ENCODE measurements at regions not wholly inside any gene's neighbourhood (a gene's known extent, or its start where the extent isn't known, plus 50 kb on each side); places are given as distances from the start of the nearest gene placed in this dataset.
A peak's percentile ranks its signal among the peaks of the same experiment; 100 is the strongest.

DNA sequence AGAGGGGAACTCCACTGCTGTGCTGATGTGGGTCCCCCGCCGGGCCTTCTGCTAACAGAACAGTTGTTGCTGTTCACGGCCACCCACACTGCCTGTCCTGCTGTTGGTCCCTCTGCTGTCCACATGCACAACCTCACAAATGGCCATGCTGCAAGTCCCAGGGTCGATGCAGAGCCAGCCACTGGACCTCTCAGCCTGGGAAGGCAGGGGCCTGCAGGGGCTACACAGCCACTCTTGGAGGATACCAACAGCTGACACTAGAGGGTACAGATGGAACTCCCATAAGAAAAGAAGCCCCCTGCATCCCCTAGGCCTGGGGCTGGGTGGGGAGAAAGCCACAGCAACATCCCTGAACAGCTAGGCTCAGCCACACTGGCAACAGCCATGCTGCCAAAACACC is 104.4 kb upstream of the IQSEC1 start:
- TF ChIP-seq, protein P1, sequence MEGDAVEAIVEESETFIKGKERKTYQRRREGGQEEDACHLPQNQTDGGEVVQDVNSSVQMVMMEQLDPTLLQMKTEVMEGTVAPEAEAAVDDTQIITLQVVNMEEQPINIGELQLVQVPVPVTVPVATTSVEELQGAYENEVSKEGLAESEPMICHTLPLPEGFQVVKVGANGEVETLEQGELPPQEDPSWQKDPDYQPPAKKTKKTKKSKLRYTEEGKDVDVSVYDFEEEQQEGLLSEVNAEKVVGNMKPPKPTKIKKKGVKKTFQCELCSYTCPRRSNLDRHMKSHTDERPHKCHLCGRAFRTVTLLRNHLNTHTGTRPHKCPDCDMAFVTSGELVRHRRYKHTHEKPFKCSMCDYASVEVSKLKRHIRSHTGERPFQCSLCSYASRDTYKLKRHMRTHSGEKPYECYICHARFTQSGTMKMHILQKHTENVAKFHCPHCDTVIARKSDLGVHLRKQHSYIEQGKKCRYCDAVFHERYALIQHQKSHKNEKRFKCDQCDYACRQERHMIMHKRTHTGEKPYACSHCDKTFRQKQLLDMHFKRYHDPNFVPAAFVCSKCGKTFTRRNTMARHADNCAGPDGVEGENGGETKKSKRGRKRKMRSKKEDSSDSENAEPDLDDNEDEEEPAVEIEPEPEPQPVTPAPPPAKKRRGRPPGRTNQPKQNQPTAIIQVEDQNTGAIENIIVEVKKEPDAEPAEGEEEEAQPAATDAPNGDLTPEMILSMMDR (IDR thresholded peaks at IDR 0.05 in 8 of 11, conservative IDR thresholded peaks at IDR 0.05 in 3 of 11), result no peak
- TF ChIP-seq POLR2A (IDR thresholded peaks at IDR 0.05) (no peak), POLR2AphosphoS5 (IDR thresholded peaks at IDR 0.05) (no peak)
- Histone ChIP-seq H3K27ac (no peak overlapping the region), H3K36me3 (no peaks in the 10 kb centered on the region), H3K4me1 (no peaks in the 10 kb centered on the region), H3K27me3 (replicated peaks in 1 of 7) (no peaks in the 10 kb centered on the region), H3K9me3 (peaks cover 6 to 35% (median 23%) of the 10 kb centered on the region in 8 donors), H3K4me3 (no peak overlapping the region)
- DNase-seq, result no peak
- 73 to 90% (median 82%) methylated on average over 4 of the region's 4 CpGs for WGBS, 5 donors
- intact Hi-C loops (cut with DNase I; ENCODE audit: low total_unique reads), result no loop called here

DNA sequence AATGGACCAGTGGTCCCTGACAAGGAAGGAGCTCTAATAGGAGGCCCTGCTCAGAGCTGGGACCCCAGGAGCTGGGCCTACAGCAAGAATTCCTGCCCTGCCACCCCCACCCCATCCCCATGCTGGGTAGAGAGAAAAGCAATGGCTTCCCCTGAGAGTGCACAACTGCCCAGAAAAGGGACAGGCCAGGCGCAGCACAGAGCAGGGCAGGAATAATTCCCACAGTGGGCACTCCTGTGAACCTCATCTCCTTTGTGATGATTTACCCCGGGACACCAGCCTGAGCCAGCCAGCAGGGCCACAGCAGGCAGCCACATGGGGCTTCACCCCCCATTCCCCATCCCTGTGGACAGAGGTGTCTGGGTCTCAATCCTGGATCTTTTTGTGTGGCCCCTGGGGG is 104.0 kb upstream of the IQSEC1 start:
- TF ChIP-seq, protein P1 (IDR thresholded peaks at IDR 0.05 in 8 of 11, conservative IDR thresholded peaks at IDR 0.05 in 3 of 11), result no peak
- TF ChIP-seq POLR2AphosphoS5 (IDR thresholded peaks at IDR 0.05), result no peak
- no peak for TF ChIP-seq POLR2A (IDR thresholded peaks at IDR 0.05)
- WGBS, 5 donors, result 85 to 100% (median 95%) methylated on average over 2 of the region's 2 CpGs
- no peak for DNase-seq

DNA sequence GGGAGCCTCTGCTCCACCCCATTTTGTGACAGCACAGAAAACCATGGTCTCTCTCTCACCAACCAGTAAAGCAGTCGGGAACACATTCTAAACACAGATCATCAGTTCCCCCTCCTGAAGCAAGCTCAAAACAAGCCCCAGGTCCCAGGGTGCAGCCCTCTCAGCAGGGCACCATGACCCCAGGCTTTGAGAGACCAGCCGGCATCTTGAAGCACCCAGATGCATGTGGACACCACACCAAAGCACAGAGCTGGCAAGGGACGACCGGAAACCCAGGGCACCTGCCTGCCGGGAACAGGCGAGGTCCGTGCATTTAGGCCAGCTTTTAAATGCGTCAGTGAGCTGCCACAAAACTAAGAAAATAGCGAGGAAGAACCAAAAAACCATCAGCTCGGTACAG is 103.2 kb upstream of the IQSEC1 start:
- H3K4me1 ChIP-seq, result no peaks in the 10 kb centered on the region
- intact Hi-C loops (cut with DNase I; ENCODE audit: low total_unique reads), result no loop called here
- no peak overlapping the region for H3K4me3 ChIP-seq
- no peaks in the 10 kb centered on the region for H3K27me3 ChIP-seq (replicated peaks in 1 of 7)
- TF ChIP-seq, protein P1 (IDR thresholded peaks at IDR 0.05 in 8 of 11, conservative IDR thresholded peaks at IDR 0.05 in 3 of 11), result no peak
- TF ChIP-seq POLR2AphosphoS5 (IDR thresholded peaks at IDR 0.05), result no peak
- TF ChIP-seq POLR2A (IDR thresholded peaks at IDR 0.05), result no peak
- 90 to 94% (median 93%) methylated on average over 10 of the region's 10 CpGs for WGBS, 5 donors
- no peaks in the 10 kb centered on the region for H3K36me3 ChIP-seq
- no peak overlapping the region for H3K27ac ChIP-seq
- peak; percentile 64 for DNase-seq
- H3K9me3 ChIP-seq, result peaks cover 6 to 35% (median 23%) of the 10 kb centered on the region in 8 donors

More for the DNA sequence above, 104.0 kb upstream of the IQSEC1 start:
- no peaks in the 10 kb centered on the region for H3K36me3 ChIP-seq
- intact Hi-C loops (cut with DNase I; ENCODE audit: low total_unique reads), result no loop called here
- no peak overlapping the region for H3K27ac ChIP-seq
- H3K4me1 ChIP-seq, result no peaks in the 10 kb centered on the region
- H3K4me3 ChIP-seq, result no peak overlapping the region
- H3K9me3 ChIP-seq, result peaks cover 6 to 35% (median 23%) of the 10 kb centered on the region in 8 donors
- H3K27me3 ChIP-seq (replicated peaks in 1 of 7), result no peaks in the 10 kb centered on the region

DNA sequence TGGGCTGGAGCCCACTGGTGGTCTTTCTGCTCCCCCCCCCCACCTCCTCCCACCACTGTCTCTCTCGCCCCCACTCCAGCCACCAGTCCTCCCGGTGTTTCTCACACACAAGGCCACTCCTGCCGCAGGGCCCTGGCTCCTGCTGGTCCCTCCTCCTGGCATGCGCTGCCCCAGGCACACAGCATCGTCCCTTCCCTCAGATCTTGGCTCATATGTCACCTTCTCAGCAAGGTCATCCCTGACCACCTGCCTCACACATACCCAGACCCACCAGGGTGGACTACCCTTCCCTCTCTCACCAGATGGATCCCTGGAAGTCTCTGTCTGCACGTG is 101.5 kb upstream of the IQSEC1 start:
- no peak overlapping the region for H3K27ac ChIP-seq
- intact Hi-C loops (cut with DNase I; ENCODE audit: low total_unique reads), result no loop called here
- no peak for DNase-seq
- H3K27me3 ChIP-seq (replicated peaks in 1 of 7), result no peaks in the 10 kb centered on the region
- H3K4me3 ChIP-seq, result no peak overlapping the region
- no peaks in the 10 kb centered on the region for H3K36me3 ChIP-seq
- 74 to 95% (median 80%) methylated on average over 6 of the region's 6 CpGs for WGBS, 5 donors
- TF ChIP-seq, protein P1 (IDR thresholded peaks at IDR 0.05 in 8 of 11, conservative IDR thresholded peaks at IDR 0.05 in 3 of 11), result no peak
- TF ChIP-seq POLR2A (IDR thresholded peaks at IDR 0.05) (no peak), POLR2AphosphoS5 (IDR thresholded peaks at IDR 0.05) (no peak)
- H3K9me3 ChIP-seq, result peaks cover 6 to 23% (median 21%) of the 10 kb centered on the region in 8 donors
- no peaks in the 10 kb centered on the region for H3K4me1 ChIP-seq

Data from spleen (tissue), 11 donors.